Chondrocyte (in vitro differentiated cells): ENCODE measurements at regions not wholly inside any gene's neighbourhood (a gene's known extent, or its start where the extent isn't known, plus 50 kb on each side); places are given as distances from the start of the nearest gene placed in this dataset.
A peak's percentile ranks its signal among the peaks of the same experiment; 100 is the strongest.
"Not testable (repeated sequence)": the region's sequence is repeated elsewhere in the genome, so short reads cannot be mapped to it uniquely, and the experiment has no call there.

ENCODE experiments used
- DNase-seq: peaks from one replicate; pipeline ENCODE4 v3.0.0; 2021; ENCODE audit warnings: mixed read lengths, low spot score
- H3K27ac Mint-ChIP-seq: one replicate; pipeline ENCODE4 v1.8.0; 2021; ENCODE audit warnings: mild to moderate bottlenecking, moderate library complexity, mixed read lengths; ENCODE audit not compliant: unreplicated experiment
- H3K27me3 Mint-ChIP-seq: 2 replicates; pipeline ENCODE4 v1.8.0; 2021; ENCODE audit warnings: low read depth, mixed read lengths
- H3K36me3 Mint-ChIP-seq: 2 replicates; pipeline ENCODE4 v1.8.0; 2021; ENCODE audit warnings: low read depth, mixed read lengths
- H3K4me1 Mint-ChIP-seq: 2 replicates; pipeline ENCODE4 v1.8.0; 2021; ENCODE audit warnings: low read depth, mild to moderate bottlenecking, mixed read lengths
- H3K4me3 Mint-ChIP-seq: one replicate; pipeline ENCODE4 v1.8.0; 2021; ENCODE audit warnings: mild to moderate bottlenecking, moderate library complexity, mixed read lengths; ENCODE audit not compliant: unreplicated experiment
- H3K9me3 Mint-ChIP-seq: 2 replicates; pipeline ENCODE4 v1.8.0; 2021; ENCODE audit warnings: low read depth, mixed read lengths
- CTCF ChIP-seq: fragments of 200-600 bp; sonication (generic); IDR thresholded peaks from 2 replicates; pipeline ENCODE4 v1.5.0; 2021; ENCODE audit warnings: antibody characterized with exemption, mild to moderate bottlenecking, moderate library complexity

- H3K36me3 Mint-ChIP-seq, result no peaks in the 10 kb centered on the region
- no peaks in the 10 kb centered on the region for H3K9me3 Mint-ChIP-seq
- no peak overlapping the region for H3K4me3 Mint-ChIP-seq
- no peak for TF ChIP-seq CTCF
- DNase-seq, result no peak
- H3K27ac Mint-ChIP-seq, result no peak overlapping the region
- H3K27me3 Mint-ChIP-seq, result peaks cover 6% of the 10 kb centered on the region
- no peaks in the 10 kb centered on the region for H3K4me1 Mint-ChIP-seq
Measured at GRCh38 chr11:67745181-67745726, 70.8 kb upstream of the ALDH3B2 start.

- not testable (repeated sequence) for H3K4me1 Mint-ChIP-seq, DNase-seq, H3K4me3 Mint-ChIP-seq, H3K36me3 Mint-ChIP-seq, H3K27ac Mint-ChIP-seq, H3K9me3 Mint-ChIP-seq
- H3K27me3 Mint-ChIP-seq, result peaks cover 11% of the 10 kb centered on the region
Measured at GRCh38 chr11:67744231-67744630, 69.8 kb upstream of the ALDH3B2 start.

DNA sequence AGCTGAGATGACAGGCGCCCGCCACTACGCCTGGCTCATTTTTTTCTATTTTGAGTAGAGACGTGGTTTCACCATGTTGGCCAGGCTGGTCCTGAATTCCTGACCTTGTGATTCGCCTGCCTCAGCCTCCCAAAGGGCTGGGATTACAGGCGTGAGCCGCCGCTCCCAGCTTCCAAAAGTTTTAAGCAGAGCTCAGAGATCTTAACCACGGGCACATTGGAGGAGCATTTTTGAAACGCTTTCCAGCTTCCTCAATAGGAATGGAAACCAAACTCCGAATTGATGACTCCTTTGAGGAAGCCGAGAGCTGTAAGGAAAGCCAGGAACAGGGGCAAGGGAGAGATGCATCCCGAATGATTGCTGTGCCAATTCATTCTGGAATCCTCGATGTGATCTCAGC is 63.8 kb upstream of the ALDH3B2 start:
- H3K9me3 Mint-ChIP-seq, DNase-seq, H3K4me1 Mint-ChIP-seq, H3K27ac Mint-ChIP-seq, H3K36me3 Mint-ChIP-seq, H3K4me3 Mint-ChIP-seq: not testable (repeated sequence)
- peaks cover 43% of the 10 kb centered on the region for H3K27me3 Mint-ChIP-seq

DNA sequence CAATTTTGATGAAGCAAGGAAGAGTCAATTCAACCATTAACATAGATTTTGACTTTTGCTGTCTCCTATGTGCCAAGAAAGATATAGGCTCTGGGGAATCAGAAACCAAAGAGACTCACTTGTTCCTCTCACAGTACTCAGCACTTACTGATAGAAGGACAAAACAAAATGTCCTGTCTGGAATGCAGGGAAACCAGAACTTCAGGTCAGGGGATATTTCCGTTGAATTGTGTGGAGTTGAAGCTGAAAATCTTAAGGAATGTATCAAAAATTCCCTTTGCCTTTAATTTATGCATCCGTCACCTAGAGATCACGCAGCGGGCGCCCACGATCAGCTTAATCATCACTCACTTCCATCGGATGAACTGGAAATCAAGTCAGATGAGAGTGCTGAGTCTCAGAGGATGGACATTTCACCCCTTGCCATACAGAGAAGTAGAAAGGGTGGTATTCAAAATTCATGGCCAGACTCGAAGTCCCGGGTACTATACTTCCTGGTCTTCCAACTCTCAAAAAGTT is 63.2 kb upstream of the ALDH3B2 start:
- not testable (repeated sequence) for H3K27ac Mint-ChIP-seq, H3K4me3 Mint-ChIP-seq, H3K9me3 Mint-ChIP-seq, H3K36me3 Mint-ChIP-seq, H3K4me1 Mint-ChIP-seq, DNase-seq
- H3K27me3 Mint-ChIP-seq, result peaks cover 49% of the 10 kb centered on the region

GRCh38 chr11:67732045-67732787 is 57.8 kb upstream of the ALDH3B2 start:
- Mint-ChIP-seq H3K4me1 (peaks cover 3% of the 10 kb centered on the region), H3K36me3 (peaks cover 1% of the 10 kb centered on the region), H3K9me3 (no peaks in the 10 kb centered on the region), H3K27me3 (peaks cover 48% of the 10 kb centered on the region), H3K27ac (no peak overlapping the region), H3K4me3 (no peak overlapping the region)
- peak; percentile 45 for TF ChIP-seq CTCF
- DNase-seq, result no peak

DNA sequence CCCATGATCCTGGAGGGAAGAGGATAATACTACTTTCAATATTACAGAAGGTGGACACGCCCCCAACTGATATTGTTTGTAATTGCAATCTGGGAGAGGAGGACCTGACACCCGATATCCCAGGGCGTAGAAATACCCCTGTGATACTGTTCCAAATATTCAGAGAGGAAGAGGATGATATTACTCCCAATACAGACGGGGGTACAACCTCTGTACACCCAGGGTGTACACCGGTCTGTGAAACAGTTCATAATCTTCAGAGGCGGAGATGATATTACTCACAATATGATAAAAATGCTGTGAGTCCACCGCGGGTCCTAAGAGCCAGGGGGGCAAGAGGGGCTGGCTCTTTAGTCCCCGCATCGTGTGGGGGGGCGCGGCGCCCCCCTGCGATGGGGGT is 57.2 kb upstream of the ALDH3B2 start:
- H3K4me3 Mint-ChIP-seq, result no peak overlapping the region
- peaks cover 46% of the 10 kb centered on the region for H3K27me3 Mint-ChIP-seq
- peaks cover 1% of the 10 kb centered on the region for H3K36me3 Mint-ChIP-seq
- TF ChIP-seq CTCF, result no peak
- H3K27ac Mint-ChIP-seq, result no peak overlapping the region
- peaks cover 3% of the 10 kb centered on the region for H3K4me1 Mint-ChIP-seq
- H3K9me3 Mint-ChIP-seq, result no peaks in the 10 kb centered on the region
- DNase-seq, result no peak

- not testable (repeated sequence) for H3K27ac Mint-ChIP-seq, H3K4me1 Mint-ChIP-seq, H3K4me3 Mint-ChIP-seq, H3K9me3 Mint-ChIP-seq, H3K36me3 Mint-ChIP-seq, DNase-seq
- peaks cover 43% of the 10 kb centered on the region for H3K27me3 Mint-ChIP-seq
Measured at GRCh38 chr11:67728163-67728571, 53.7 kb upstream of the ALDH3B2 start.

GRCh38 chr11:67727066-67728040 is 52.9 kb upstream of the ALDH3B2 start:
- H3K27me3 Mint-ChIP-seq, result peaks cover 44% of the 10 kb centered on the region
- DNase-seq, H3K4me1 Mint-ChIP-seq, H3K4me3 Mint-ChIP-seq, H3K9me3 Mint-ChIP-seq, H3K36me3 Mint-ChIP-seq, H3K27ac Mint-ChIP-seq: not testable (repeated sequence)
